ENCODE measurements at regions not wholly inside any gene's neighbourhood (a gene's known extent, or its start where the extent isn't known, plus 50 kb on each side); places are given as distances from the start of the nearest gene placed in this dataset.
A peak's percentile ranks its signal among the peaks of the same experiment; 100 is the strongest.
"Not testable (repeated sequence)": the region's sequence is repeated elsewhere in the genome, so short reads cannot be mapped to it uniquely, and the experiment has no call there.

DNA sequence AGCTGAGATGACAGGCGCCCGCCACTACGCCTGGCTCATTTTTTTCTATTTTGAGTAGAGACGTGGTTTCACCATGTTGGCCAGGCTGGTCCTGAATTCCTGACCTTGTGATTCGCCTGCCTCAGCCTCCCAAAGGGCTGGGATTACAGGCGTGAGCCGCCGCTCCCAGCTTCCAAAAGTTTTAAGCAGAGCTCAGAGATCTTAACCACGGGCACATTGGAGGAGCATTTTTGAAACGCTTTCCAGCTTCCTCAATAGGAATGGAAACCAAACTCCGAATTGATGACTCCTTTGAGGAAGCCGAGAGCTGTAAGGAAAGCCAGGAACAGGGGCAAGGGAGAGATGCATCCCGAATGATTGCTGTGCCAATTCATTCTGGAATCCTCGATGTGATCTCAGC, 63.8 kb upstream of the ALDH3B2 start:
- not testable (repeated sequence) for H3K9me3 ChIP-seq (ENCODE audit: control insufficient read depth, low read depth, low read length); H3K27me3 ChIP-seq (ENCODE audit: control insufficient read depth, insufficient read depth, low read length); H3K4me3 ChIP-seq (ENCODE audit: low read length); H3K36me3 ChIP-seq (ENCODE audit: control insufficient read depth, insufficient read depth, low read length); DNase-seq; H3K27ac ChIP-seq (ENCODE audit: low read length); H3K4me1 ChIP-seq (ENCODE audit: control insufficient read depth, insufficient read depth, low read length)
- WGBS (ENCODE audit: insufficient coverage, low lambda C conversion rate), result no CpG with 5 or more reads among the region's 14 CpGs

DNA sequence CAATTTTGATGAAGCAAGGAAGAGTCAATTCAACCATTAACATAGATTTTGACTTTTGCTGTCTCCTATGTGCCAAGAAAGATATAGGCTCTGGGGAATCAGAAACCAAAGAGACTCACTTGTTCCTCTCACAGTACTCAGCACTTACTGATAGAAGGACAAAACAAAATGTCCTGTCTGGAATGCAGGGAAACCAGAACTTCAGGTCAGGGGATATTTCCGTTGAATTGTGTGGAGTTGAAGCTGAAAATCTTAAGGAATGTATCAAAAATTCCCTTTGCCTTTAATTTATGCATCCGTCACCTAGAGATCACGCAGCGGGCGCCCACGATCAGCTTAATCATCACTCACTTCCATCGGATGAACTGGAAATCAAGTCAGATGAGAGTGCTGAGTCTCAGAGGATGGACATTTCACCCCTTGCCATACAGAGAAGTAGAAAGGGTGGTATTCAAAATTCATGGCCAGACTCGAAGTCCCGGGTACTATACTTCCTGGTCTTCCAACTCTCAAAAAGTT, 63.2 kb upstream of the ALDH3B2 start:
- H3K9me3 ChIP-seq (ENCODE audit: control insufficient read depth, low read depth, low read length); H3K36me3 ChIP-seq (ENCODE audit: control insufficient read depth, insufficient read depth, low read length); H3K27me3 ChIP-seq (ENCODE audit: control insufficient read depth, insufficient read depth, low read length); H3K4me1 ChIP-seq (ENCODE audit: control insufficient read depth, insufficient read depth, low read length); H3K27ac ChIP-seq (ENCODE audit: low read length); H3K4me3 ChIP-seq (ENCODE audit: low read length); DNase-seq: not testable (repeated sequence)
- WGBS (ENCODE audit: insufficient coverage, low lambda C conversion rate), result 100% methylated on average over 2 of the region's 9 CpGs

DNA sequence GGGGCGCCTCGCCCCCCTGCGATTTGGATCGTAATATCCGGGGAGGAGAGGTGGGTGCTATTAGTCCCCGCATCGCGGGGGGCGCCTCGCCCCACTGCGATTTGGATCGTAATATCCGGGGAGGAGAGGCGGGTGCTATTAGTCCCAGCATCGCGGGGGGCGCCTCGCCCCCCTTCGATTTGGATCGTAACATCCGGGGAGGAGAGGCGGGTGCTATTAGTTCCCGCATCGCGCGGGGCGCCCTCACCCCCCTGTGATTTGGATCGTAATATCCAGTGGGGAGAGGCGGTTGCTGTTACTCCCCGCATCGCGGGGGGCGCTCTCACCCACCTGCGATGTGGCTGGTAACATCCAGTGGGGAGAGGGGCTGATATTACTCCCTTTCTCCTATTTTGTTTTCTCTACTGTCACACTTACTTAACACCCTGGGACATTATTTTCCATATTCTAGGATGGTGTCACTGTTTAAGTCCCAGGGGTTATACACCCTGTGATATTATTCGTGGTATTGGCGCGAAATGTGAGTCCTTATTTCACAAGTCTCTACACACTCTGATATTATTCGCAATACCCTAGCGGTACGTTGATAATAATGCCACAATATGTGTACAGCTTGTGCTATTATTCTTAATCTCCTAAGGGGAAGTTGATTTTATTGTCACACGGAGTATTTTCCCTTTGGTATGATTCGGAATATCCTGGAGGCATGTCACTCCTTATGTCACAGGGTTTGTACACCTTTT, 57.8 kb upstream of the ALDH3B2 start:
- H3K27me3 ChIP-seq (ENCODE audit: control insufficient read depth, insufficient read depth, low read length), result peaks cover 2% of the 10 kb centered on the region
- no peaks in the 10 kb centered on the region for H3K36me3 ChIP-seq (ENCODE audit: control insufficient read depth, insufficient read depth, low read length)
- peaks cover 4% of the 10 kb centered on the region for H3K9me3 ChIP-seq (ENCODE audit: control insufficient read depth, low read depth, low read length)
- DNase-seq, result peak in 1 of 2 donors; percentile 8
- no peak overlapping the region for H3K27ac ChIP-seq (ENCODE audit: low read length)
- H3K4me1 ChIP-seq (ENCODE audit: control insufficient read depth, insufficient read depth, low read length), result peaks cover 25% of the 10 kb centered on the region
- whole genome bisulfite sequencing (ENCODE audit: insufficient coverage, low lambda C conversion rate), result 94% methylated on average over 6 of the region's 42 CpGs
- no peak overlapping the region for H3K4me3 ChIP-seq (ENCODE audit: low read length)

DNA sequence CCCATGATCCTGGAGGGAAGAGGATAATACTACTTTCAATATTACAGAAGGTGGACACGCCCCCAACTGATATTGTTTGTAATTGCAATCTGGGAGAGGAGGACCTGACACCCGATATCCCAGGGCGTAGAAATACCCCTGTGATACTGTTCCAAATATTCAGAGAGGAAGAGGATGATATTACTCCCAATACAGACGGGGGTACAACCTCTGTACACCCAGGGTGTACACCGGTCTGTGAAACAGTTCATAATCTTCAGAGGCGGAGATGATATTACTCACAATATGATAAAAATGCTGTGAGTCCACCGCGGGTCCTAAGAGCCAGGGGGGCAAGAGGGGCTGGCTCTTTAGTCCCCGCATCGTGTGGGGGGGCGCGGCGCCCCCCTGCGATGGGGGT, 57.2 kb upstream of the ALDH3B2 start:
- Histone ChIP-seq H3K36me3 (ENCODE audit: control insufficient read depth, insufficient read depth, low read length) (no peaks in the 10 kb centered on the region), H3K27ac (ENCODE audit: low read length) (no peak overlapping the region), H3K9me3 (ENCODE audit: control insufficient read depth, low read depth, low read length) (peaks cover 4% of the 10 kb centered on the region), H3K27me3 (ENCODE audit: control insufficient read depth, insufficient read depth, low read length) (peaks cover 2% of the 10 kb centered on the region), H3K4me3 (ENCODE audit: low read length) (no peak overlapping the region), H3K4me1 (ENCODE audit: control insufficient read depth, insufficient read depth, low read length) (peaks cover 25% of the 10 kb centered on the region)
- no peak for DNase-seq
- 80% methylated on average over 1 of the region's 14 CpGs for WGBS (ENCODE audit: insufficient coverage, low lambda C conversion rate)

DNA sequence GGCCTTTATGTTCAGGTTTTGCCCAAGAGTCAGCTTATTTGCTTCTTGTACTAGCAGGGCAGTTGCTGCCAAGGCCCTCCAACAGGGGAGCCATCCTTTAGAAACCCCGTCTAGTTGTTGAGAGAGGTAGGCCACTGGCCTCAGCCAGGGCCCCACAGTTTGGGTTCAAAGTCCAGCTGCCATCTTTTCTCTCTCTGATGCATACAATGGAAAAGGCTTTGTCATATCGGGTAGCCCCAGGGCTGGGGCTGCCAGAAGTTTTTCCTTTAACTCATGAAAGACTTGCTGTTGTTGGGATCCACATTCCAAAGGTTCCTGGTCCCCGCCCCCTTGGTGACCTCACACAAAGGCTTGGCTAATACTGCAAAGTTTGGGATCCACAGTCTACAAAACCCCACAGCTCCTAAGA, 53.7 kb upstream of the ALDH3B2 start:
- not testable (repeated sequence) for H3K36me3 ChIP-seq (ENCODE audit: control insufficient read depth, insufficient read depth, low read length); H3K4me3 ChIP-seq (ENCODE audit: low read length); H3K9me3 ChIP-seq (ENCODE audit: control insufficient read depth, low read depth, low read length); H3K27me3 ChIP-seq (ENCODE audit: control insufficient read depth, insufficient read depth, low read length)
- WGBS (ENCODE audit: insufficient coverage, low lambda C conversion rate), result no CpG with 5 or more reads among the region's 3 CpGs
- Histone ChIP-seq H3K27ac (ENCODE audit: low read length) (peak overlapping the region; percentile 51), H3K4me1 (ENCODE audit: control insufficient read depth, insufficient read depth, low read length) (peaks cover 25% of the 10 kb centered on the region)
- DNase-seq, result peak; percentile 51 to 80

DNA sequence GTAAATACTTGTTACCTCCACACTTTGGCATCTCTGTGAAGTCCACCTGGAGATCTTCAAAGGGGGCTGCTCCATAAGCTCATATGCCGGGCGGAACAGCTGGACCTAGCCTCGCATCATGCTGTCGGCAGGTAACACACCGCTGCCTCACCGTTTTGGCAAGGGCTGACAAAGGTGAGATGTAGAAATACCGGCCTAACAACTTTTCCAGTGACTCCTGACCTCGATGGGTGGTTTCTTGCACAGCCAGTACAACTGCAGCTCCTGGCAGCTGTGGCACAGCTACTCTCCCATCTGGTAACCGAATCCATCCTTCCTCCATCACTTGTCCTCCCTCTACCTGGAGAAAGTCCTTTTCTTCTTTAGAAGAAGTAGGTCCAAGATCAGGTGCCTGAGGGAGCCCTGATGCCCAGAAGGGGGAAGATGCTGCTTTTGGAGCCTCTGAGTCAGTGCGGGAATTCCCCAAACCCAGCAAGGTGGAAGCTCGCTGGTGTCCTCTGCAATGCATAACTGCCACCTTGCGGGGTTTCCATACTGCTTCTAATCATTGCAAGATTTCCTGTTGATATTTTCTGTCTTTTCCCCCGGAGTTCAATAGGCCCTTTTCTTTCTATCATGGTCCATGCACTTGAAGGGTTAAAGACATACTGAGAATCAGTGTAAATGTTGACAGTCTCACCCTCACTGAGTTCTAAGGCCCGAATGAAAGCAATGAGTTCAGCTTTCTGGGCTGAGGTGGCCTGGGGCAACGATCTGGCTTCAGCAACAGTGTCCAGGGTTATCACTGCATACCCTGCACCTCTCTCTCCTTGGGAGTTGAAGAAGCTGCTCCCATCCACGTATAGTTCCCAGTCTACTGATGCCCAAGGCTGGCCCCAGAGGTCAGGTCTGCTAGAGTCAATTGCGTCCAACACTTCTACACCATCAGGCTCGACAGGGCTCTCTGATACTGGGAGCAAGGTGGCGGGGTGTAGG, 52.9 kb upstream of the ALDH3B2 start:
- DNase-seq, result peak in 1 of 2 donors; percentile 22
- not testable (repeated sequence) for H3K4me3 ChIP-seq (ENCODE audit: low read length); H3K36me3 ChIP-seq (ENCODE audit: control insufficient read depth, insufficient read depth, low read length); H3K27me3 ChIP-seq (ENCODE audit: control insufficient read depth, insufficient read depth, low read length); H3K9me3 ChIP-seq (ENCODE audit: control insufficient read depth, low read depth, low read length)
- no CpG with 5 or more reads among the region's 19 CpGs for WGBS (ENCODE audit: insufficient coverage, low lambda C conversion rate)
- H3K27ac ChIP-seq (ENCODE audit: low read length), result peak overlapping the region; percentile 51
- peaks cover 25% of the 10 kb centered on the region for H3K4me1 ChIP-seq (ENCODE audit: control insufficient read depth, insufficient read depth, low read length)

Data from large intestine (tissue), 3 donors.